Thymus (tissue), 11 donors: ENCODE measurements at regions not wholly inside any gene's neighbourhood (a gene's known extent, or its start where the extent isn't known, plus 50 kb on each side); places are given as distances from the start of the nearest gene placed in this dataset.

Experiments
- DNase-seq, 9 donors: peaks; one replicate each; pipeline ENCODE4 v3.0.0-alpha.2; 2013; ENCODE audit warnings: low spot score in 9 of 9, low read depth in 6 of 9, missing footprints in 1 of 9
- H3K27ac ChIP-seq, 2 donors: one replicate each; pipeline ENCODE4 v1.5.1; 2013; ENCODE audit warnings: control low read depth in 1 of 2, low read depth in 1 of 2, low read length in 1 of 2, mild to moderate bottlenecking in 1 of 2, moderate library complexity in 1 of 2
- H3K27me3 ChIP-seq, 2 donors: one replicate each; pipeline ENCODE4 v1.5.1; 2013; ENCODE audit warnings: low read length in 1 of 2; ENCODE audit not compliant: control insufficient read depth in 2 of 2, insufficient read depth in 1 of 2
- H3K36me3 ChIP-seq, 2 donors: one replicate each; pipeline ENCODE4 v1.5.1; 2013; ENCODE audit warnings: low read length in 1 of 2, mild to moderate bottlenecking in 1 of 2, moderate library complexity in 1 of 2; ENCODE audit not compliant: control insufficient read depth in 2 of 2, insufficient read depth in 2 of 2
- H3K4me1 ChIP-seq, 2 donors: one replicate each; pipeline ENCODE4 v1.5.1; 2013; ENCODE audit warnings: low read length in 2 of 2; ENCODE audit not compliant: control insufficient read depth in 2 of 2, insufficient read depth in 2 of 2
- H3K4me3 ChIP-seq, 2 donors: one replicate each; pipeline ENCODE4 v1.5.1; 2013; ENCODE audit warnings: low read length in 2 of 2, control low read depth in 1 of 2, mild to moderate bottlenecking in 1 of 2
- H3K9me3 ChIP-seq, 2 donors: one replicate each; pipeline ENCODE4 v1.5.1; 2013; ENCODE audit warnings: low read length in 1 of 2, mild to moderate bottlenecking in 1 of 2; ENCODE audit not compliant: control insufficient read depth in 2 of 2, insufficient read depth in 1 of 2
- WGBS: extraction: QIAGEN DNeasy Blood & Tissue Kit; methylation state at CpG from one replicate; pipeline ENCODE4 v1.1.7; 2013; 5-methylcytosine and 5-hydroxymethylcytosine counted together
- donor health status: healthy.

GRCh38 chr10:78903341-78903940 is 165.3 kb upstream of the ZMIZ1 start:
- H3K36me3 ChIP-seq = no peaks in the 10 kb centered on the region
- 71% methylated on average over 4 of the region's 4 CpGs for WGBS
- DNase-seq = no peak
- peaks cover 0 to 3% of the 10 kb centered on the region in 2 donors for H3K9me3 ChIP-seq
- no peak overlapping the region for H3K4me3 ChIP-seq
- no peak overlapping the region for H3K27ac ChIP-seq
- no peaks in the 10 kb centered on the region for H3K27me3 ChIP-seq
- no peaks in the 10 kb centered on the region for H3K4me1 ChIP-seq

- H3K4me1 ChIP-seq = no peaks in the 10 kb centered on the region
- H3K9me3 ChIP-seq = peaks cover 0 to 3% of the 10 kb centered on the region in 2 donors
- WGBS = 93% methylated on average over 5 of the region's 5 CpGs
- no peaks in the 10 kb centered on the region for H3K36me3 ChIP-seq
- no peak for DNase-seq
- H3K27ac ChIP-seq = no peak overlapping the region
- H3K27me3 ChIP-seq = peaks cover 0 to 1% of the 10 kb centered on the region in 2 donors
- no peak overlapping the region for H3K4me3 ChIP-seq
These were observed 164.6 kb upstream of the ZMIZ1 start for GRCh38 chr10:78904196-78904595.

DNA sequence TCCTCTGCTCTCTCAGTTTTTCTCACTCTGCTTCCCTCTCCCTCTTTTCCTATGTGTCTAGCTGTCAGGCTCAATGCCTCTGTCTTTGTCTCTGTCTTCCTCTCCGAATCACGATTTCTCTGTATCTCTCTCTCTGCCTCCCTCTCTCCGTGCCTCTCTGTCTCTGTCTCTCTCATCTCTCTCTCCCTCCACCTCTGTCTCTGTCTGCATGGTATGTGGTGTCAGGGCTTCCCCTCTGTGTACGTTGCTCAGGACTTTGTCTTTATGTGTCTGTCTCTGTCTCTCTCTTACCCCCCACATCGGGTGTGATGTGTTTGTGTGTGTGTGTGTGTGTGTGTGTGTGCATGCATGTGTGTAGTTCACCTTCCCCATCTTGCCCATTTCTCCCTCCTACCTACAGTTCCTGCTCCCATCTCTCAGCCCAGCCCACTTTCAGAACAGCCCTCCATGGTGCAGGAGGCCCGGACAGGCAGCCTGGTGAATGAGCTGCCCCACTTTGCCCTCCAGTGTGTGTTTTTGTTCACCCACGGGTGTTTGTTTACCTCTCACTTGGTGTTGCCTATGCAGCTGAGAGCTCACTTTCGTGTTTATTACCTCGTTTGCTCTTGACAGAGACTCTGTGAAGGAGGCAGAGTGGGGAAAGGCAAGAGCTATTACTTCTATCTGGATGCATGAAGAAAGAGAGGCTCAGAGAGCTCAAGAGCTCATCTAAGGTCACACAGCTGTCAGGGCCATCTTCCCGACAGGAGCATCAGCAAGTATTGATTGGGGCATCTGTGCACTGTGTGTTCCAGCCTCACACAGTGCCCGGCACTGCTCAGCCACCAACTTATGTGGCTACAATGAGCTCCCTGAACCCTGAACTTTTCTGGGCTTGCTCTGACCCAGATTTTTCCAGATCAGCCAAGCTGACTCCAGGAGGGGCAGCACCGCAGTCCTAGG is 163.5 kb upstream of the ZMIZ1 start:
- no peak for DNase-seq
- peaks cover 0 to 3% of the 10 kb centered on the region in 2 donors for H3K9me3 ChIP-seq
- no peaks in the 10 kb centered on the region for H3K36me3 ChIP-seq
- no peaks in the 10 kb centered on the region for H3K4me1 ChIP-seq
- no peak overlapping the region for H3K4me3 ChIP-seq
- no peak overlapping the region for H3K27ac ChIP-seq
- peaks cover 0 to 2% of the 10 kb centered on the region in 2 donors for H3K27me3 ChIP-seq
- 92% methylated on average over 12 of the region's 12 CpGs for WGBS

DNA sequence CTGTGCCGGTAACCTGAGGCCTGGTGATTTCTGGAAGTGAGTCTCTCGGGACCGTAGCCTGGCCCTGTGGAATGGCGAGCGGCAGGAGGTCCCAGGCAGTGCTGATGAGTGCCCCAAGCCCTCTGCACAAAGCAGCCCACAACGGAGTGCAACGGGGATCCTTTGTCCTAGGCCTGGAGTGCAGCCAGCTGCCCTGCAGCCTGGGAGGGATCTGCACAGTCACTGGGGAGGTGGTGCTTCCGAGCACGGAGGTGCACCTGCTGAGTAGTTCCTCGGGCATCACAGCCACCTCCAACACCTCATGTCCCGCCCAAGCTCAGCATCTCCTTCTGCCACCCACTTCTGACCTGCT is 162.8 kb upstream of the ZMIZ1 start:
- H3K27me3 ChIP-seq = peaks cover 0 to 2% of the 10 kb centered on the region in 2 donors
- 94% methylated on average over 11 of the region's 11 CpGs for WGBS
- no peak overlapping the region for H3K4me3 ChIP-seq
- H3K9me3 ChIP-seq = peaks cover 0 to 3% of the 10 kb centered on the region in 2 donors
- DNase-seq = no peak
- no peaks in the 10 kb centered on the region for H3K4me1 ChIP-seq
- H3K27ac ChIP-seq = no peak overlapping the region
- H3K36me3 ChIP-seq = no peaks in the 10 kb centered on the region

DNA sequence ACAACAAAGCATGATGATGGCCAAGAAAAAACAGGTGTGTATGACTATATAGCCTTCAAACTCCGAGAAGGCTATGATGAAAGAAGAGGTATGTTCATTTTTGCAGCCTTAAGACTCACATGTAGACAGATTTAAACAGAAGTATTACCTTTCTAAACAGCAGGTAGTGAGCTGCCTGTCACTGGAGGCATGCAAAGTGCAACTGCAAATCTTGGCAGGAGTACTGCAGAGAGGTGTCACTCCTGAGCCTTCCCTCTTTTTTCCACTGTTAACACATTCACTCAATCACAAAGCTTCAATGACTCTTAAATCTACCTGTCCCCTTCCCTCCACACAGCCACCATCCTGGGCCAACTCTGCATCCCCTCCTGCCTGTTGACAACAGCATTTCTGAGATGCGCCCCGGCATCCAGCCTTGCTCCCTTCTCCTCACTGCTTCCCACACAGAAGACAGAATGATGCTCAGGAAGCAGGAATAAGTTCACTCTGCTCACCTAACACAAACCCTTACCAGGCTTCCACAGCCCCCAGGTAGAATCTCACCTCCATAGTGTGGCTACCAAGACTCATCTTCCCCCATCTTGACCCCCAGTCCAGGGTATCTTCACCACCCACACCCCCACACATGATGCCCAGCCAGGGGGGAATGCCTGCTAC is 161.9 kb upstream of the ZMIZ1 start:
- H3K4me3 ChIP-seq = no peak overlapping the region
- 92% methylated on average over 3 of the region's 3 CpGs for WGBS
- peaks cover 0 to 3% of the 10 kb centered on the region in 2 donors for H3K9me3 ChIP-seq
- no peaks in the 10 kb centered on the region for H3K36me3 ChIP-seq
- H3K27me3 ChIP-seq = peaks cover 0 to 2% of the 10 kb centered on the region in 2 donors
- H3K4me1 ChIP-seq = no peaks in the 10 kb centered on the region
- no peak for DNase-seq
- H3K27ac ChIP-seq = no peak overlapping the region

DNA sequence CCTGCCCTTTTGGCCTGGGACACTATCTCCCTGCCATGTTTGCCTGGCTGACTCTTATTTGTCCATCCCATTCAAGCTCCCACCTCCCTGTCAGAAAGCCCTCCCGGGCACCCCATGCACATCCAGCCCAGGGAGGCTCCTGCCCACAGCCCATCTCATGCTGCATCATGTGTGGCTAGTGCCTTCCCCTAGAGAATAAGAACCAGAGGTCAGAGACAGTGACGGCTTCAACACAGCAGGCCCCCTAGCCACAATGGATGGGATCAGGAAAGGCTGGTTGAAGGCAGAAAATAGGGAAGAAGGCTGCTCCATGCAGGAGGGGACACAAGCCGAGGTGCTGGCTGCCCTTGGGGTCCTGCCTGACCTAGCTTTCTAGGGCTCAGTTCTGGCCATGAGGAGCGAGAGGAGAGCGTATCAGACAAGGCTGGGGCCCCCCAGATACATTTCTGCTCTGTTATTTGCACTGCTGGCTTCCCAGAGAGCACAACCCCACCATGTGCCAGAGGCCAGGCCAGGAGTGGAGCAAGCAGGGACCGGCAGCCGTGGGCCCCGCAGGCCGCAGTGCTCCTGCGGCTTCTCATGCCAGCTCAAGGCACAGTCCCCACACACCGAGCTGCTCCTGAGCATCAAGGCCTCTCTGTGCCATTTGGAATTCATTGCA is 161.1 kb upstream of the ZMIZ1 start:
- H3K4me1 ChIP-seq = no peaks in the 10 kb centered on the region
- WGBS = 97% methylated on average over 11 of the region's 11 CpGs
- no peaks in the 10 kb centered on the region for H3K36me3 ChIP-seq
- H3K27ac ChIP-seq = no peak overlapping the region
- H3K4me3 ChIP-seq = no peak overlapping the region
- peaks cover 0 to 2% of the 10 kb centered on the region in 2 donors for H3K27me3 ChIP-seq
- peaks cover 0 to 3% of the 10 kb centered on the region in 2 donors for H3K9me3 ChIP-seq
- no peak for DNase-seq

- H3K27me3 ChIP-seq = peaks cover 0 to 2% of the 10 kb centered on the region in 2 donors
- H3K4me3 ChIP-seq = no peak overlapping the region
- no peak for DNase-seq
- H3K27ac ChIP-seq = no peak overlapping the region
- H3K36me3 ChIP-seq = no peaks in the 10 kb centered on the region
- 90% methylated on average over 6 of the region's 6 CpGs for WGBS
- no peaks in the 10 kb centered on the region for H3K4me1 ChIP-seq
- H3K9me3 ChIP-seq = peaks cover 0 to 3% of the 10 kb centered on the region in 2 donors
These were observed 159.5 kb upstream of the ZMIZ1 start for GRCh38 chr10:78909221-78909620.

GRCh38 chr10:78910021-78910420 is 158.7 kb upstream of the ZMIZ1 start:
- Histone ChIP-seq H3K36me3 (no peaks in the 10 kb centered on the region), H3K9me3 (peaks cover 0 to 3% of the 10 kb centered on the region in 2 donors), H3K4me3 (no peak overlapping the region), H3K27ac (no peak overlapping the region), H3K4me1 (no peaks in the 10 kb centered on the region), H3K27me3 (peaks cover 0 to 2% of the 10 kb centered on the region in 2 donors)
- 99% methylated on average over 3 of the region's 3 CpGs for WGBS
- DNase-seq = no peak
